HK-2 (cell line): ENCODE measurements at regions not wholly inside any gene's neighbourhood (a gene's known extent, or its start where the extent isn't known, plus 50 kb on each side); places are given as distances from the start of the nearest gene placed in this dataset.
"Not testable (repeated sequence)": the region's sequence is repeated elsewhere in the genome, so short reads cannot be mapped to it uniquely, and the experiment has no call there.

Experiments
- DNase-seq: peaks from one replicate; pipeline ENCODE4 v3.0.0-alpha.2; 2018; ENCODE audit not compliant: unreplicated experiment

DNA sequence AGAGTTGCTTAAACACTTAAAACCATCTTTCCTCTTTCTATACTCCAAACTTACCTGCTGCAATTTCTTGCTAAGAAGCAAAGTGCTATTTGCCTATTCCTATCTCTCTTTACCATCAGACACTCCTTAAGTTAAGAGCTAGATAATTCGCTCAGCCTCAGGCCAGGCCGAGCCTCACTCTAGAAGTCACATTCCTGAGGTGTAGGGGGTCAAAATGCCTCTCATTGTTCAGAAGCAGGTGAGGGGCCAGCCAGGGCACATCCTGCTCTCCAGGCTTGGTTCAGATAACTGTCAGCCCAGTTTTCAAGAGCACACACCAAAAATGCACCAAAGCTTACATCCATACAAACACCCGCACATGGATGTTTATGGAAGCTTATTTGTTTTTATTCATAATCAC lies 78.1 kb upstream of the SAMD11 start:
- not testable (repeated sequence) for DNase-seq

DNA sequence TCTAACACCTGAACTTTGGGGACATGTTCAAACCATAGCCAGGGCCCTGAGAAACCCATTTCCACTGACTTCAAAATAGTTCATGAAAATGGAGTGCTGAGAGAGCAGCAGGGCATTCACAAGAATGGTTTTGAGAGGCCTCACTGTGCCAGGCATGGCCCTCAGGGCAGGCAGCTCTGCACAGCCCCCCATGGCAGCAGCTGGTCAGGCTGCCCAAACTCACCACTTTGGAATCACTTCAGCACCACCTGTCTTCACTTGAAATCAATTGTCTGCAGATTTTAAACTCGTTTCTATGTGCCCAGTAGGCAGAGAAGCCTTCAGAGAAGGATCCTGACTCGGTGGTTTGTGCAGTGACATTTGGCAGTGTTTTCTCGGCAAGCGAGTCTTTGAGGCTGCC lies 73.8 kb upstream of the SAMD11 start:
- not testable (repeated sequence) for DNase-seq

- not testable (repeated sequence) for DNase-seq
Observed at GRCh38 chr1:850318-850717, 73.4 kb upstream of the SAMD11 start.

DNA sequence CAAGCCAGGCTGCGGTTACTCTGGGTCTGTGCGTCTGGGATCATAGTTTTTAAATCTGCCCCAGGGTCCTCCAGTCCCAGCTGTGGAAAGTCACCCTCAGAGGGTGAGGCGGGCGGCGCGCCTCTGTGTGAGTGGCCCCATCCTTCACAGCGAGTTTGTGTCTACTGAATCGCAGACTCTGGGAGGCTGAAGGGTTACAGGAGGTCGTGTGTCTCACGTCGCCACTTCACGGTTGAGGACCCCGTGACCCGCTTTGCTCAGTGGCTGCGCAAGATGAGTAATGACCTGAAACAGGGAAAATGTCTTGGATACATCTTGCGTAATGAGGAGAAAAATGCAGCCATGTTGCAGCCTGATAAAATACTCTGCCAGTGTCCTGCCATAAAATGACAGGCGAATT lies 72.3 kb upstream of the SAMD11 start:
- DNase-seq, result peak; percentile 25

GRCh38 chr1:851841-852240 lies 71.9 kb upstream of the SAMD11 start:
- not testable (repeated sequence) for DNase-seq

DNA sequence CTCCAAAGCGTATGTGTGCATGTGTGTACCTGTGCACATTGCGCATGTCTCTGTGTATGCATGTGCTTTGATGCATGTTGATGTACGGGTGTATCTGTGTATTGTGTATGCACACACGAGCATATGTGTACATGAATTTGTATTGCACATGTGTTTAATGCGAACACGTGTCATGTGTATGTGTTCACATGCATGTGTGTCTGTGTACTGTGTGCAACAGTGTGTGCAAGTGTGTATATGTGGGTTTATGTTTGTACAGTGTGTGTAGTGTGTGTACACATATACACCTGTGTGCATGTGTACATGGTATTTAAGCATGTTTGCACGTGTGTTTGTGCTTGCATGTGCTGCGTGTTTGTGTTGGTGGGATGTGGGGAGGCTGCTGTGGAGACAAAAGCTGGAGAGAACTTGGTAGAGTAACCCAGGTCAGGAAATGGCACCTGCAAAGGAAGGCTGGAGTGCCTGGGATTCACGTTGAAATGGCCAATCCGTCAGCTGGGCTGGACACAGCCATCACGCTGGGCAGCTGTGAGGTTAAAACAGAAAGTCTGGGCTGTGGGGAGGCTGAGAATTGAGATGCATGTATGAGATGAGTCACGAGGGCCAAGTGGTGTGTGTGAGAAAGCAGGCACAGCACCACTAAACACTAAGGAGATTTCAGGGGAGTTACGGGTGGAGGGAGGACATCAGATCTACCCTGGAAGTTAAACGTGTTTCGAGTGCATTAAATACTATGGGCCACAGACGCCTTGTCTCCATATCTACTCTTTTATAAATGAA lies 68.3 kb upstream of the SAMD11 start:
- DNase-seq, result not testable (repeated sequence)

GRCh38 chr1:856541-857057 lies 67.1 kb upstream of the SAMD11 start:
- DNase-seq, result not testable (repeated sequence)

- not testable (repeated sequence) for DNase-seq
Observed at GRCh38 chr1:857926-858648, 65.6 kb upstream of the SAMD11 start.

GRCh38 chr1:858649-859041 lies 65.1 kb upstream of the SAMD11 start:
- DNase-seq, result not testable (repeated sequence)

GRCh38 chr1:860941-861340 lies 62.8 kb upstream of the SAMD11 start:
- DNase-seq, result not testable (repeated sequence)

DNA sequence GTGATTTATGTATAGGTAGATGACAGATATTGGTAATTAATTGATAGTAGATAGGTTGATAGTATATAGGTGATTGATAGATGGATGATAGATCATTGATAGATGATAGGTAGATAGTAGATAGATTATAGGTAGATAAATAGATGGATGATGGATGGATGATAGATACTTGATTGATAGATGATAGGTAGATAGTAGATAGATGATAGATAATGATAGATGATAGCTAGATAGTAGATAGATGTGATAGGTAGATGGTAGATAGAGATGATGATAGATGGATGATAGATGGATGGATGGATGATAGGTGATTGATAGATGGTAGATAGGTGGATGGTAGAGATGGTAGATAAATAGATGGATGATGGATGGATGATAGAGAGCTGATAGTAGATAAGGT lies 62.0 kb upstream of the SAMD11 start:
- DNase-seq, result no peak

- DNase-seq, result not testable (repeated sequence)
Observed at GRCh38 chr1:862601-863000, 61.1 kb upstream of the SAMD11 start.

DNA sequence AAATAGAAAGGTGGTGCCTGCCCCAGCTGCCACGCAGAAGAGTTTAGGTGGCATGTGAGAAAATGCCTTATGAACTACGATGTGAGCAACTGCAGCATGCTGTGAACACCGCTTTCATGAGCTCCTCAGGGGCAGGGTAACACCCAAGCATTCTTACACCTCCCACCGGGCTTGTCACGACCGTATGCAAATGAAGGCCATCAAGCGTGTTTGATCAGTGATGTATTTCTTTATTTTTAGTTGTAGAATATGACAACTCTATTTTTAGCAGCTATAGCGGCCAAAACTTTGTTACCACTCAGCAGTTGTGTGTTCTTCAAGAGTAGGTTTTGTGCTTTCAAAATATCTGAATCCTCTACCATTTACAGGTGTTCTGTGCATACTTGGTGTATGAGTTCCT lies 58.1 kb upstream of the SAMD11 start:
- not testable (repeated sequence) for DNase-seq

GRCh38 chr1:866095-866494 lies 57.6 kb upstream of the SAMD11 start:
- DNase-seq, result no peak

DNA sequence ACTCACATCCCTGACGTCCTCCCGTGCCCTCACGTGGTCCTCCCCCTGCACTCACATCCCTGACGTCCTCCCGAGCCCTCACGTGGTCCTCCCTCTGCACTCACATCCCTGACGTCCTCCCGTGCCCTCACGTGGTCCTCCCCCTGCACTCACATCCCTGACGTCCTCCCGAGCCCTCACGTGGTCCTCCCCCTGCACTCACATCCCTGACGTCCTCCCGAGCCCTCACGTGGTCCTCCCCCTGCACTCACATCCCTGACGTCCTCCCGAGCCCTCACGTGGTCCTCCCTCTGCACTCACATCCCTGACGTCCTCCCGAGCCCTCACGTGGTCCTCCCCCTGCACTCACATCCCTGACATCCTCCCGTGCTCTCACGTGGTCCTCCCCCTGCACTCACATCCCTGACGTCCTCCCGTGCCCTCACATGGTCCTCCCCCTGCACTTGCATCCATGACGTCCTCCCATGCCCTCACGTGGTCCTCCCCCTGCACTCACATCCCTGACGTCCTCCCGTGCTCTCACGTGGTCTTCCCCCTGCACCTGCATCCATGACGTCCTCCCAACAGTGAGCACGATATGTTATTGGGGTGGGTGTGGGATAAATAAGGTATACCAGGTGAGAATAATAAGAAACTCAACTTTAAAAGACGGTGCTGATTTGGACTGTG lies 57.0 kb upstream of the SAMD11 start:
- DNase-seq, result not testable (repeated sequence)

GRCh38 chr1:867550-867949 lies 56.2 kb upstream of the SAMD11 start:
- DNase-seq, result not testable (repeated sequence)

DNA sequence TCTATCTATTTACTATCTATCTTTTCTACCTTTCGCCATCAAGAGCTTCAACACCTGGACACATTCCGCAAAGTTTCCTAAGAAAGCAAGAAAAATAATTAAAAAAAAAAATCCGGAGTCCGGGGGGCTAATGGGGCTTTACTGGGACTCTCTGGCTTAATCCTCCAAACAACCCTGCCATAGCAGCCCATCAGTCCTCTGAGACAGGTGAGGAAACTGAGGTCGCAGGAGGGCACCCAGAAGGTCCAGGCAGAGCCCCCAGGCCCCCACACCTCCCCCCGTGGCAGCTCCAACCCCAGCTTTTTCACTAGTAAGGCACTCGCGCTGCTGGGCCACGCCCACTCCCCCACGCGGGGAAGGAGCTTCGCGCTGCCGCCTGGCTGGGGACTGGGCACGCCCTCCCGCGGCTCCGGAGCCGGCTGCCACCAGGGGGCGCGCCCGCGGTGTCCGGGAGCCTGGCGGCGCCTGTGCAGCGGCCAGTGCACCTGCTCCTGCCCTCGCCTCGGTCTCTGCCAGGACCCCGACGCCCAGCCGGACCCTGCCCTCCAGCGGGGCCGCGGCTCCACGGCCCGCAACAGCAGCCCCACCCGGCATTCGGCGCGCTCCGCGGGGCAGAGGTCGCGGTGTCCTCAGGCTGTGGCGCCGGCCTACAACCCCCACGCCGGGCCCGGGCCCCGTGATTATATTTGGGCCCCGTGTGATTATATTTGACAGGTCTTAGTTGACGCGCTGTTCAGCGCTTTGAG lies 54.1 kb upstream of the SAMD11 start:
- DNase-seq, result peak; percentile 75
